Mononuclear cell (primary cell): ENCODE measurements at regions not wholly inside any gene's neighbourhood (a gene's known extent, or its start where the extent isn't known, plus 50 kb on each side); places are given as distances from the start of the nearest gene placed in this dataset.
A peak's percentile ranks its signal among the peaks of the same experiment; 100 is the strongest.

Experiments used
- H3K27me3 ChIP-seq: 2 replicates; pipeline ENCODE4 v1.6.0; 2011; ENCODE audit warnings: low read length, control low read depth; ENCODE audit not compliant: insufficient read depth
- H3K4me1 ChIP-seq: 2 replicates; pipeline ENCODE4 v1.5.1; 2011; ENCODE audit warnings: mild to moderate bottlenecking, low read length, control low read depth; ENCODE audit not compliant: insufficient read depth
- H3K4me3 ChIP-seq: 2 replicates; pipeline ENCODE4 v1.5.1; 2011; ENCODE audit warnings: mild to moderate bottlenecking, low read length, moderate library complexity
- H3K9me3 ChIP-seq: 2 replicates; pipeline ENCODE4 v1.5.1; 2011; ENCODE audit warnings: low read depth, mild to moderate bottlenecking, control low read depth, low read length

DNA sequence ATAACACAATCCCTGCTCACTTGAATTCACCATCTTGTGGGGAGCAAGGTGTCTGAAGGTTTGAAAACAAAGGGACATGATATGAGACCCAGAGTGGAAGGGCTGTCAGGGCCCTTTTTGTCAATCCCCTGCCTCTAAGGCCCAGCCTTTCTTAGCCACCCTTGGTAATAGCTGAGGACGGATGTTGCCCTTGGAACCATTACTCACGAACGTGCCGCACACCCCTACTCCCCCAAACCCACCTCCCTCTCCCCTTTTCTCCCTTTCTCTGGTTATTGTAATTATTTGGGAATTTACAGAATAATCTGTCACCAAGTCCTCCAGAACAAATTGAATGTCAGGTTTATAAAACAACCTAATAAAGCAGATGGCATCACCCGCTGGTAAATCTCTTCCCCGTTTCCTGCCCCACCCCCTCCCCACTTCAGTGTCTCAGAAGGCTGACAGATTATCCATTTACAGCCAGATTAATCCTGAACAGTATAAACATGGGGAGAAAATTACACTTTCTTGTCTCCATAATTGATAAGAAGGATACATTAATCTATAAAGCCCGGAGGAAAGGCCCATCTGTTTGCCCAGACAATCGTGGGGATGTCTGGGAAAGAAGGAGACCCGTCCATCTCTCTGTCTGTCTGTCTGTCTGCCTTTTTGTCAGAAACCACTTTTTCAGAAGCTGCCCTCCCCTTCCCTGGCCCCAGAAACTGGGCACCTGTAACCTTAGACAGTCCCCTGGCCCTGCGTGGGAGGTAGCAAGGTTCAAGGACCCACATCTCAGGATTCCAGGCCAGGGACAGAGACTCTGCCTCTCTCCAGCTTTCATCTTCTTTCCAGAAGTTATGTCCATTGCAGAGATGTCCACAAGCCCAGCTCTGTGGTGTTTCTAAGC is 60.6 kb upstream of the CD34 start:
- no peaks in the 10 kb centered on the region for H3K4me1 ChIP-seq
- no peaks in the 10 kb centered on the region for H3K9me3 ChIP-seq
- H3K4me3 ChIP-seq = no peak overlapping the region
- H3K27me3 ChIP-seq = peaks cover 3% of the 10 kb centered on the region

DNA sequence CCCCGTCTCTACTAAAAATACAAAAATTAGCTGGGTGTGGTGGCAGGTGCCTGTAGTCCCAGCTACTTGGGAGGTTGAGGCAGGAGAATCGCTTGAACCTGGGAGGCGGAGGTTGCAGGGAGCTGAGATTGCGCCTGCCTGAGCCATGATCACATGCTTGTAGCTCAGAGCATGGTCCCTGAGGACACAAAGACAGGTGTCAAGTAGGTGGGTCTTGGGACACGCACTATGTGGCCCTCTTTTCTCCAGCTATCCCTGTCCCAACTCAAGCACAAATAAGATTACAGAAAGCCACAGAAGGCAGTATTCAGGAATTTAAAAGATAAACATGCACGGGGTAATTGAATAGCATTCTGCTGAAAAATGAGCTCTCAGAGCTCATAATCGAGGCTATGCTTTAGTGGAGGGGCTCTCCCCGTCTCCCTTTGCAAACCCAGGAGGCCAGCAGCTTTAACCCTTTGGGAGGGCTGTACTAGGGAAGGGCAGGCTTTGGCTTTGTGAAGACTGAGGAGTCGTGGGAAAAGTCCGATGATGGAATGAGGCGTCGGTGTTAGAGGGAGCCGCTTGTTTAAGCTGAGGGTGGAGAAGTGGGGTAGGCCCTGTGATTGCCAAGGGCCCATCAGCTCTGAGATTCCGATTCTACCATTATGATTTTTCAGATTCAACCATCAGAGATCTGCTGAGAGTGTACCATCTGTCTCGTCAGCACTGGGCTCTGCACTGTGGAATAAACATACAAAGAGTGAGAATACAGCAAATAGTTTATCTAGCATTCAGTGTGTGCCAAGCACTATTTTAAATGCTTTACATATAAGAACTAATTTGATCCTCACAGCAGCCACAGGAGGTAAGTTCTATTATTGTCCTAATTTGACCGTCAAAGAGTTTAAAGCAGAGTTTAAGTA is 59.7 kb upstream of the CD34 start:
- Histone ChIP-seq H3K4me1 (no peaks in the 10 kb centered on the region), H3K4me3 (no peak overlapping the region), H3K9me3 (no peaks in the 10 kb centered on the region), H3K27me3 (peaks cover 3% of the 10 kb centered on the region)

DNA sequence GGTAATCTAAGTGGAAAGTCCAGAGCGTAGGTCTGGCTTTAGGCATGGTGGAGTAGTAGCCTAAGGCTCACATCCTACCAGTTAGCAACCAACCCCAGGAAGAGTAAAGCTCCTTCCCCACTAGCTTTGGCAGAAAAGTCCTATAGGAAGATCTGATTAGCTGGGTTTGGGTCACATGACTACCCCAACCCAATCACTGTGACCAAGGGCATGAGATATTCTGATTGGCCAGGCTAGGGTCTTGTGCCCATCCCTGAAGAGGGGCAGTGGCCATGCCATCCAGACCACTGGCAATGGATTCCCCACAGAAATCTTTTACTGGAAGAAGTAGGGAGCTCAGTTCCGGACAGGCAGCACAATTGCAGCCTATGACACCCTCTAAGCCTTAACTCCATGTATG is 58.6 kb upstream of the CD34 start:
- H3K4me1 ChIP-seq = no peaks in the 10 kb centered on the region
- no peak overlapping the region for H3K4me3 ChIP-seq
- no peaks in the 10 kb centered on the region for H3K9me3 ChIP-seq
- H3K27me3 ChIP-seq = peaks cover 3% of the 10 kb centered on the region

DNA sequence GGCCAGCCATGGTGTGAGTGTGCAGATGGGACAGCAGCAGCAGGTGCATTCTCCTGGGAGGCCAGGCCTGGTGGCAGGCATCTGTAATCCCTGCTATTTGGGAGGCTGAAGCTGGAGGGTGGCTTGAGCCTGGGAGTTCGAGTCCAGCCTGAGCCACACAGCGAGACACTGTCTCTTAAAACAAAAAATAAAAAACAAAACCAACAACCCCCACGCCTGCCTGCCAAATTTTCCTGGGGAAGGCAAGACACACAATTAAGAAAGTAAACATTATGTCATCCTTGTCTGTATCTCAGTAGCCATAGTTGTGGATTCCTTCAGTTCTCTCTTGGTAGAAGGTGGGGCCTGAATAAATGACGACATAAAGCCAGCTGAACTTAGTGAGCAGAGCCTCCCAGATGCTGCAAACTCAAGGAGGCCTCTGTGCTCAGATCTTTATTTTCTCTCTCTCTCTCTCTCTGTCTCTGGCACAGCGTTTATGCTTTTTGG is 57.6 kb upstream of the CD34 start:
- no peak overlapping the region for H3K4me3 ChIP-seq
- no peaks in the 10 kb centered on the region for H3K9me3 ChIP-seq
- H3K4me1 ChIP-seq = peaks cover 5% of the 10 kb centered on the region
- peaks cover 3% of the 10 kb centered on the region for H3K27me3 ChIP-seq

DNA sequence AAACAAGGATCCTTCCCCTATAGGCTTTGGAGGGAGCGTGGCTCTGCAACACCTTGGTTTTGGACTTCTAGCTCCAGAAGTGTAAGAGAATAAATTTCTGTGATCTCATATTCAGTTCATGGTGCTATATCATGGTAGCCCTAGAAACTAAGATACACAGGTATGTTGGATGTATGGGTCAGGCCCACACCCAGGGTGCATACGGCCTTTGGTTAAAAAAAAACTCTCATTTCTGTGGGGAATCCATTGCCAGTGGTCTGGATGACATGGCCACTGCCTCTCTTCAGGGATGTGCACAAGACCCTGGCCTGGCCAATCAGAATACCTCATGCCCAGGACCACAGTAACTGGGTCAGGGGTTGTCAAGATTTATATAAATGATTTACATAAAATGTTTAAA is 56.8 kb upstream of the CD34 start:
- no peaks in the 10 kb centered on the region for H3K9me3 ChIP-seq
- no peak overlapping the region for H3K4me3 ChIP-seq
- H3K4me1 ChIP-seq = peaks cover 10% of the 10 kb centered on the region

DNA sequence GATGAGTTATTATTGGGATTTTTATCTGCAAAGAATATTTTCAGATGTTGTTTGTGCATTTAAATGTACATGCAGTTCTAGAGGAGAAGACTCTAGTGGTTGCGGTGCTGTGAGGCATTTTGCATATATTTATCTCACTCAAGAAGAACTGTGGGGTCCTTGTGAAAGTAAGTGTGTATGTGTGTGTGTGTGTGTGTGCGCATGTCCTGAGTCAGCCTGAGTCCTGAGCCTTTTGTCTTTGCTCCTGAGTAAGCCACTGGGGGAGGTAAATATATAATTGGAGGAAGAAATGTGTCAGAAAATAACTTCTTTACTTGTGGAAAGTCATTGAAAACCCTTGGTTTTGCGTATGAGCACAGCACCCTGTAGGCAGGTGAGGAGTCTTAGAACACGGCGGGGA is 55.6 kb upstream of the CD34 start:
- peaks cover 13% of the 10 kb centered on the region for H3K4me1 ChIP-seq
- H3K9me3 ChIP-seq = no peaks in the 10 kb centered on the region
- no peaks in the 10 kb centered on the region for H3K27me3 ChIP-seq
- H3K4me3 ChIP-seq = no peak overlapping the region

More for the DNA sequence above, 56.8 kb upstream of the CD34 start:
- no peaks in the 10 kb centered on the region for H3K27me3 ChIP-seq

DNA sequence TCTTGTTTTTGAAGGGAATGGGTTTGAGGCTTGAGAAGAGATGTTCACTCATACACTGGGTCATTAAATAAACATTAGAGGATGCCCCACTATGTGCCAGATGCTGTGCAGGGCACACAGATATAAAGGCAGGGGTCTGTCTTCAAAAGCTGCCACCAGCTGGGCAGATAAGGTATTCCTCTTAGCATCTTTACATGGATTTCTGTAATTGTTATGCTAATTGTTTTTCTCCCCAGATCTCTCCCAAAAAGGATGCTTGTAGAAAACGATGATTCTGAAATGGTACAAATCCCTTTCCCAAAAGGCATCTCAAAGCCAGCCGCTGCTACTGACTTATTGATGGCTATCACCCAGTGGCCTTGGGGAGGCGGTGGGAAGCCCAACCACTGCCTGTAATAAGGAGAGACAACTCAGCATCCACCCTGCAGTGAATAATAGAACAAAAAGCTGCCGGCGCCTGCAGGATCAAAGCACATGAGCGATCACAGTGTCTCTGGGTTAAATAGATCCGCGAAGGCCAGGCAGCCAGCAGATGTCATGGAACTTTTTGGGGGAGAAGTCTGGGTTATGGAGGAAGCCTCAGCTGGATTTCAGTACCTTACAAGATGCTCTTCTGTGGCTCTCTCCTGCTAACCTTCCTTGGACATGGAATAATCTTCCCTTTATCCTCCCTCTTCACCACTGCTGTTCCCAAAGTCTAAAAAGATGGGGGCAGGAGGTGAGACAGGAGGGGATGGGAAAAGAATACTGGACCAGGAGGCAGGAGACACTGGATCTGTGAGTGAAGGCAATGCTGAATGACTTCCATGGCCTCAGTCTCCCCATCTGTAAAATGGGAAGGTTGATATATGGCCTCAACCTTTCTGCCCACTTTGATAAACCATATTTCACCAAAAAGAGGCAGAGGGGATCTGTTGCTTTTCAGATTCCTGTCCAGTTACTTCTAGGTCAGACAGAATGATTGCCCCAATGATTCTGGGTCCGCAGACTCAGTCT is 54.8 kb upstream of the CD34 start:
- H3K4me1 ChIP-seq = peaks cover 13% of the 10 kb centered on the region
- no peaks in the 10 kb centered on the region for H3K9me3 ChIP-seq
- peaks cover 6% of the 10 kb centered on the region for H3K27me3 ChIP-seq
- H3K4me3 ChIP-seq = no peak overlapping the region

DNA sequence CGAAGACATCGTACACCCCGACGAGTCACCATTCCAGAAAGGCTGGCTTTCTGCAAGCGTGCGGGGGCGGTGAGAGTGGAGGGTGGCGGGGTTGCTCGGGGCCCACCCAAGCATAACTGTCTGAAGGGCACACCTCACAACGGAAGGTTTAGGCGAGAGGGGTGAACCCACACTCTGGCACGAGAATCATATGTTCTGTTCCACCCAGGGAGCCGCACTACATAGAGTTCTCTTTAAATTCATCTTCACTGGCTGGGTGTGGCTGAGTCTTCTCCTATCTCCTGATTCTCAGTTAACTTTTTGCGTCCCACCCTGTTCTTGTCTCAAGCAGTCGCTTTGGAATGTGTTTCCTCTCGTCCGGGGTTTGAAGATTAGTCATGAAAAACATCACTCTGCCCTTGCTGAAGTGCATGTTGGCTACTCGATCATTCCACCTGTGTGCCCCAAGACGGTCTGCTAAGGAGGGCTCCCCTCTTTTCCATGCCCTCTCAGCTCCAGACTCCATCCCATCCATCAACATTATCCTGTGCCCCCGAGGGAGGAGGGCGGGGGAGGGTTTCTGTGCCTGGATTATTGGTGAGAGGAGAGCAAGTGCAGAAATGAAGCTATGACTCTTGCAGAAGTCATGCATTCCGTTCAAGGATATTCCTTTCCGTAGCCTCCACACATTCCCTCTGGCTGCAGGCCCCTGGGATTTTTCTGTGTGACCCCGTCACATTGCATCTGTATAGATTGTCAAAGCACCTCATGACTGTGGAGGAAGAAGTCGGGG is 53.5 kb upstream of the CD34 start:
- Histone ChIP-seq H3K4me3 (no peak overlapping the region), H3K9me3 (no peaks in the 10 kb centered on the region), H3K27me3 (peaks cover 19% of the 10 kb centered on the region), H3K4me1 (peaks cover 17% of the 10 kb centered on the region)

DNA sequence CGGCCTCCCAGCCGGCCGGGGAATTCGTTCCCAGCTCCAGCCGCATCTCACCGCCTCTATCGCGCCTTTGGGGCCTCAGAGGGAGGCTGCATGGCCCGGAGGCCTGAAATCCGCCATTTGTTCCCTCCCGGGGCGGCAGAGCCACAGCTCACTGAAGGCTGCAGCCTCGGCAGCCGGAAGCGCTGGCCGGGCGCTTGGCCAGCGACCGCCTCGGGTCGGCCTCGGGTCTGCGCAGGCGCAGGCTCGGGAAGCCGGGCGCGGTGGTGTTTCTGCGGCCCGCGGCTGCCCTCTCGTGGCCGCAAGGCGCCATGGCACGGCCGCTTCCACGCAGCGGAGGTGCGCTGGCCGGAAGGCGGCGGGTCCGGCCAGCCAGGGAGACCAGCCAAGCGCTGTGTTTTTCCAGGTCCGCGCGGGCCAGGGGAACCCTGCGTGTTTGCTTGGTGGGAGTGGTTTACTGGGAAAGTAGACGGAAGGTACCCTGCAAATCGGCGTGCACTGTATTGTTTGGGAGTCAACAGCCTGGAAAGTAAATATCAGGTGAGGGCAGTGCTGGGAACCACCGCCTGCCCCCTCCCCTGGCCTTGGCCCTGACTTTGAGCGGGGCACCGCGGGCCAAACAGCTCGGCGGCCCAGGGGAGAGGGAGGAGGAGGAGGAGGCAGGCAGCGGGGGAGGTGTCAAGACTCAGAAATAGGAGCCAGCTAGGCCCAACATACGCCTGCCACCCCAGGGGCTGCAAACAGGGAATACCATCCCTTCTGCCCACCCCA is 52.7 kb upstream of the CD34 start:
- Histone ChIP-seq H3K9me3 (no peaks in the 10 kb centered on the region), H3K4me1 (peaks cover 25% of the 10 kb centered on the region), H3K27me3 (peaks cover 26% of the 10 kb centered on the region), H3K4me3 (peak overlapping the region; percentile 60)

DNA sequence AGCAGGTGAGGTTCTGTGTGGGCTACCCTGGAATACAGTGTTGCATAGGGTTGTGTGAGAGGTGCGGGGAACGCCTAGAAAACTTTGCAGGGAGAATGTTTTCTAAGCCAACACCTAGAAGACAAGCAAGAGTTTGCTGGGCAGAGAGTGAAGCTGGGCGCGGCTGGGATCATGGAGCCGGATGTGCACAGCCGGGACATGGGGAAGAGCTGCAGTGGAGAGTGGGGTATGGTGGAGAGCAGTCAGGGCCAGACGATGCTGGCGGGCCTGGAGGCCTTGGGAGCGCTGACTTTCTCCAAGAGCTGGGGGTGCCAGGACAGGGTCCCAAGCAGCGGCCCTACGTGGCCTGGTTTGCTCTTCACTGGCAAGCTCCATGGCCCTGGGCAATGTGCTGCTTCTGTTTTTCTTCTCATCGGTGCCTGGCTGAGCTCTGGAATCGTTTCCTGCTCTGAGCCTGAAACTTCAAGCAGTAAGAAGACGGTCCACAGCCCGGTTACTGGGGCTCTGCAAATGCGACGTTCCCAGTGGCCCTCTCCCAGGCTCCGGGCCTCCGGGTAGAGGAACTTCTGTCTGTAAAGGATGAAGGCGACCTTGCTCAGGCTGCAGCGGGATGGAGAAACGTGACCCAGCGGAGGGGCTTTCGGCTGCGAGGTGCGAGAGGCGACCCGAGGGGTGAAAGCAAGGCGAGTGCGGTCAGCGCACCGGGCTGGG is 51.9 kb upstream of the CD34 start:
- Histone ChIP-seq H3K4me3 (peak overlapping the region; percentile 60), H3K27me3 (peaks cover 34% of the 10 kb centered on the region), H3K4me1 (peaks cover 27% of the 10 kb centered on the region)

More for the DNA sequence above, 51.9 kb upstream of the CD34 start:
- no peaks in the 10 kb centered on the region for H3K9me3 ChIP-seq
